Kidney (tissue), 13 donors: ENCODE measurements at regions not wholly inside any gene's neighbourhood (a gene's known extent, or its start where the extent isn't known, plus 50 kb on each side); places are given as distances from the start of the nearest gene placed in this dataset.

Experiments
- DNase-seq, 5 donors: peaks; one replicate each; pipeline ENCODE4 v3.0.0-alpha.2; 2013 to 2020
- FAIRE-seq: peaks from 2 replicates; lab custom pipeline; 2012; peaks lifted over from hg19 to GRCh38; lab: Jason Lieb, UNC
- H3K27ac ChIP-seq, 2 donors: one replicate each; pipeline ENCODE4 v1.7.0; 2013; ENCODE audit warnings: low read depth in 2 of 2, low read length in 2 of 2, inconsistent platforms in 1 of 2
- H3K27me3 ChIP-seq: one replicate; pipeline ENCODE4 v1.7.1; 2013; ENCODE audit warnings: low read length, inconsistent platforms; ENCODE audit not compliant: control insufficient read depth, insufficient read depth
- H3K36me3 ChIP-seq, 3 donors: one replicate each; pipeline versions ENCODE4 v1.7.0 to v1.7.1; 2013; ENCODE audit warnings: low read length in 3 of 3, control low read depth in 1 of 3, inconsistent platforms in 1 of 3; ENCODE audit not compliant: insufficient read depth in 3 of 3, control insufficient read depth in 2 of 3
- H3K4me1 ChIP-seq, 3 donors: one replicate each; pipeline versions ENCODE4 v1.7.0 to v1.7.1; 2013; ENCODE audit warnings: low read length in 3 of 3, inconsistent platforms in 1 of 3, low read depth in 1 of 3; ENCODE audit not compliant: control insufficient read depth in 2 of 3, insufficient read depth in 2 of 3
- H3K4me3 ChIP-seq, 3 donors: one replicate each; pipeline versions ENCODE4 v1.7.0 to v1.8.1; 2013; ENCODE audit warnings: low read length in 3 of 3, control low read depth in 1 of 3, inconsistent platforms in 1 of 3
- H3K9ac ChIP-seq, 3 donors: one replicate each; pipeline versions ENCODE4 v1.7.0 to v1.7.1; 2013; ENCODE audit warnings: low read length in 3 of 3, control low read depth in 1 of 3, inconsistent platforms in 1 of 3
- H3K9me3 ChIP-seq, 3 donors: one replicate each; pipeline versions ENCODE4 v1.7.0 to v1.7.1; 2013; ENCODE audit warnings: low read length in 3 of 3, control low read depth in 1 of 3, inconsistent platforms in 1 of 3; ENCODE audit not compliant: control insufficient read depth in 2 of 3, insufficient read depth in 1 of 3
- intact Hi-C: fragments of 100-400 bp; cut with DNase I; formaldehyde crosslinking; loops from one replicate; pipeline ENCODE4 v1.11.1; 2022
- TF ChIP-seq, protein P1 (sequence below): IDR thresholded peaks from 3 replicates; pipeline ENCODE4 v1.5.1; 2012; ENCODE audit warnings: mild to moderate bottlenecking, moderate library complexity, borderline replicate concordance; ENCODE audit not compliant: insufficient read depth; ENCODE audit errors: extremely low read depth
- donor health status: control.
- donor health status: control.
- donor health status: control.
- donor health status: control.
- donor health status: control.
- donor health status: DM: yes; HTN: yes; CAD: no.
- donor health status: Normal renal cell carcinoma (clear cell type).

DNA sequence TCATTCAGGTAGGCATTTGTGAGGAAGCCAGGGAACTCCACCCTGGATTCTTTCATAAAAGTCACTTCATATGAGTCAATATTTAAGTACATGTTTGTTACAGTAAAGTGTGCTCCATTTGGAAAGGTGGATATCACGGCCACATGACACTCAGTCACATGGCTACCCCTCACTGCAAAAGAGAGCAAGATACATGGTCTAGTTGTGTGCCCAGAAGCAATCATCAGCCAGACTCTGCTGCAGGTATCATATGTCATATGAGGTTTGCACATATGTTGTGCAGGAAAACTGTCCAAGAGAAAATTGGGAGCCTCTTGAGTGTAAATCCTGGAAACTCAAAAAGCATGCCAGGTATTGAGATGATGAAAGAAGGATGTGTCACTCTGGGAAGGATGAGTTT lies 55.0 kb upstream of the NMNAT3 start:
- DNase-seq: no peak
- no peak for FAIRE-seq

DNA sequence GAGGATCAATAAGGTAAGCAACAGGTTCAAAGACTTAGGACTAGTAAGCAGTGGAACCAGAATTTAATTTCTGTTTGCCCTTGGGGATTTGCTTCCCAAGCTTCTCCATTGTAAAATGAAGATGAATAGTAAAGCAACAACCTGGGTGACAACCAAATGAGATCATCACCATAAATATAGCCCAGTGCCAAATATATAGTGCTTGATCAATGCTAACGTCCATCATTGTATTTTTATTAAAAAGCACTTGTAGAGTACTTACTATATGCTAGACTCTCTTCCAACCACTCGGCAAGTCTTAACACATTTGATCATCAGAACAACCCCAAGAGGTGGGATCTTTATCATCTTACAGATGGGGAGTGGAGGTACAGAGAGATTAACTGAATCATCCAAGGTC lies 51.5 kb upstream of the NMNAT3 start:
- no peak for DNase-seq
- Histone ChIP-seq H3K9ac (no peak overlapping the region), H3K9me3 (no peaks in the 10 kb centered on the region), H3K27me3 (no peaks in the 10 kb centered on the region), H3K4me3 (no peak overlapping the region), H3K36me3 (no peaks in the 10 kb centered on the region), H3K27ac (no peak overlapping the region), H3K4me1 (no peaks in the 10 kb centered on the region)
- intact Hi-C loops: no loop called here
- TF ChIP-seq, protein P1, sequence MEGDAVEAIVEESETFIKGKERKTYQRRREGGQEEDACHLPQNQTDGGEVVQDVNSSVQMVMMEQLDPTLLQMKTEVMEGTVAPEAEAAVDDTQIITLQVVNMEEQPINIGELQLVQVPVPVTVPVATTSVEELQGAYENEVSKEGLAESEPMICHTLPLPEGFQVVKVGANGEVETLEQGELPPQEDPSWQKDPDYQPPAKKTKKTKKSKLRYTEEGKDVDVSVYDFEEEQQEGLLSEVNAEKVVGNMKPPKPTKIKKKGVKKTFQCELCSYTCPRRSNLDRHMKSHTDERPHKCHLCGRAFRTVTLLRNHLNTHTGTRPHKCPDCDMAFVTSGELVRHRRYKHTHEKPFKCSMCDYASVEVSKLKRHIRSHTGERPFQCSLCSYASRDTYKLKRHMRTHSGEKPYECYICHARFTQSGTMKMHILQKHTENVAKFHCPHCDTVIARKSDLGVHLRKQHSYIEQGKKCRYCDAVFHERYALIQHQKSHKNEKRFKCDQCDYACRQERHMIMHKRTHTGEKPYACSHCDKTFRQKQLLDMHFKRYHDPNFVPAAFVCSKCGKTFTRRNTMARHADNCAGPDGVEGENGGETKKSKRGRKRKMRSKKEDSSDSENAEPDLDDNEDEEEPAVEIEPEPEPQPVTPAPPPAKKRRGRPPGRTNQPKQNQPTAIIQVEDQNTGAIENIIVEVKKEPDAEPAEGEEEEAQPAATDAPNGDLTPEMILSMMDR: no peak
- no peak for FAIRE-seq

More for the DNA sequence above, 55.0 kb upstream of the NMNAT3 start:
- H3K9ac ChIP-seq: no peak overlapping the region
- H3K9me3 ChIP-seq: no peaks in the 10 kb centered on the region
- TF ChIP-seq, protein P1: no peak
- H3K4me1 ChIP-seq: no peaks in the 10 kb centered on the region
- no peak overlapping the region for H3K4me3 ChIP-seq
- H3K36me3 ChIP-seq: no peaks in the 10 kb centered on the region
- intact Hi-C loops: no loop called here
- H3K27ac ChIP-seq: no peak overlapping the region
- no peaks in the 10 kb centered on the region for H3K27me3 ChIP-seq

DNA sequence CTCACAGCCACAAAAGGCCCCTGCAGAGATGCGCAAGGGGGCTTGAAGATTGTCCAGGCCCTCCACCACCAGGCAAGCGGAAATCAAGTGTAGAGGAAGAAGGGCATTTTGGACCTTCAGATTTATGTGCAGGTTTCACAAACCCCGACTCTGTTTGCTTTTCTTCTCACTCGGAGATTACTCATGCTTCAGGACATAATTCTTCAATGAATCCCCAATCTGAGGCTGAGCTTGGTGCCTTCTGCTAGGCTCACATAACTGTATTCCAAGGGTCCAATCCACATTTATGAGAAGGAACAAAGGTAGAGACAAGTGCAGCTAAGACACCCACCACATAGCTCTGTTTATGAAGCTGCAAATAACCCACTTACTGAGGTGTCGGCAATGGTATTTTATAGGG lies 50.6 kb upstream of the NMNAT3 start:
- FAIRE-seq: no peak
- no peak overlapping the region for H3K9ac ChIP-seq
- TF ChIP-seq, protein P1: no peak
- H3K4me3 ChIP-seq: no peak overlapping the region
- intact Hi-C loops: no loop called here
- no peaks in the 10 kb centered on the region for H3K9me3 ChIP-seq
- H3K27ac ChIP-seq: no peak overlapping the region
- no peaks in the 10 kb centered on the region for H3K4me1 ChIP-seq
- H3K27me3 ChIP-seq: no peaks in the 10 kb centered on the region
- no peak for DNase-seq
- H3K36me3 ChIP-seq: no peaks in the 10 kb centered on the region
